ENCODE measurements at regions not wholly inside any gene's neighbourhood (a gene's known extent, or its start where the extent isn't known, plus 50 kb on each side); places are given as distances from the start of the nearest gene placed in this dataset.

DNA sequence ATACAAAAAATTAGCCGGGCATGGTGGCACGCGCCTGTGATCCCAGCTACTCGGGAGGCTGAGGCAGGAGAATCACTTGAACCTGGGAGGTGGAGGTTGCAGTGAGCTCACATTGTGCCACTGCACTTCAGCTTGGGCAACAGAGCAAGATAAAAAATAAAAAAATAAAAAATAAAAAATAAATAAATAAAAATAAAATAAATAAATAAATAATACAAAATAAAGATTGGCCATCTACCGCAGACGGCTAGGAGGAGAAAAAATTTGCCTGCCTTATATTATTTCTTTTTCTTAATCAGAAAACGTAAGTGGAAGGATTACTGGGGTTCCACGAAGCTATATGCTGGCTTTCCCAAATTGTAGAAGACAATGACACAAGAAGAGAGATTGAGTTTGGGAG lies 229.7 kb downstream of the EPHA4 start:
- DNase-seq = no peak

DNA sequence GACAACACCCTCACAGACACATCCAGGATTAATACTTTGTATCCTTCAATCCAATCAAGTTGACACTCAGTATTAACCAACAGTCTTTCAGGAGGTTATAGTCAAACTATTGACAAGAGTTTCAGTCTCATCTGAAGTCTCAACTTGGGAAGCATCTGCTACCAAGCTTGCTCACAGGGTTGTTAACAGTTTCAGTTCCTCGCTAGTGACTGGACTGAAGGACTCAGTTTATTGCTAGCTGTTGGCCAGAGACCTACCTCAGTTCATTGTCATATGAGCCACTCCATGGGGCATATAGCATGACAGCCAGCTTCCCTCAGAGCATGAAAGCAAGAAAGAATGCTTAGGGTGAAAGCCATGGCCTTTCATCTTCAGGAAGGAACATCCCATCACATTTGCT lies 228.6 kb downstream of the EPHA4 start:
- no peak for DNase-seq

DNA sequence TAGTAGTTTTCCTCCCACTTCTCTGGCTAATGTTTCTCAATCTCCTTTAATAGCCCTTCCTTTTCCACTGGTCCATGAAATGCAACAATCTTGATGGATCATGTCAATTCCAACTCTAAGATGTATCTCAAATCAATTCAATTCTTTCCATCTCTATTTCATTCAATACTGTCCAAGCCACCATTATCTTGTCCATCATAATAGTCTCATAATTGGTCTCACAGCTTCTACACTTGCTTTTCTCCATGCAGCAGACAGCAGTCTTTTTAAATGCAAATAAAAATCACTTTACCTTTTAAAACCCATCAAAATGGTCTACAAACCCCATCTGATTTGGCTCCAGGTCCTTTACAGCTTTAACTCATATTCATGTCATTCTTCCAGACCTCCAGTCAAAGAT lies 226.6 kb downstream of the EPHA4 start:
- no peak for DNase-seq

DNA sequence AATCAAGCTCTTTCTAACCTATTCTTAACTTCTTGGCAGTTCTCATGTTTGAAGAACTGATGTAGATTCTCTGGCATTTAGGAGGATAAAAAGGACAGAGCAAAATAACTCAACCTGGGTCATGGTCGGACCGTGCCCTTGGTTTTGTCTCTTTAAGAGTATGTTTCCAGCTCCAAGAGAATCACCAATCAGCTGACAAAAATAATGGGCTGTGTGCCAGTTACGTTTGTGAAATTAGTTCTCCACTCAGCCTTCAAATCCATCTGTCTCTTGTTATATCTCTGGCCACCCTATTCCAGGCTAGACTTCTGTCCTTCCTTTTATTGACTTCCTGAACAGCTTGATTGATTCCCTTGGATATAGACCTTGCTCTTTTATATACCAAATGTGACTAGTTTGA lies 225.7 kb downstream of the EPHA4 start:
- DNase-seq = no peak

DNA sequence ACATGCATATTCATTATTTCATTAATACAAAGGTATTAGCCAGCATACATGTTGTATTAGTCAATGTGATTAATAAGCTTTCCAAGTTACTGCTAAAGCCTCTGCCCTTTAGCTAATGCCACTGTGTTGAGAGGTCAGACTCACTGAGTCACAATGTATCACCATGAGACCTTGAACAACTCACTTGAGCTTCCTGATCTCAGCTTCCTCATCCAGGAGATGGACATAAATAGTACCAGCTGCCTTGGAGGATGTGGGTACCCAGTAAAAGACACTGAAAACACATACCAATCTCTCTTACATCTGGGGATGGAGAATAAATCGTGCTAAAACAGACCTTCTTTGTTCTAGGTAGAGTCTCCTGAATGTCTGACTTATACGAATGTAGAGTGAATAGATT lies 224.6 kb downstream of the EPHA4 start:
- no peak for DNase-seq

DNA sequence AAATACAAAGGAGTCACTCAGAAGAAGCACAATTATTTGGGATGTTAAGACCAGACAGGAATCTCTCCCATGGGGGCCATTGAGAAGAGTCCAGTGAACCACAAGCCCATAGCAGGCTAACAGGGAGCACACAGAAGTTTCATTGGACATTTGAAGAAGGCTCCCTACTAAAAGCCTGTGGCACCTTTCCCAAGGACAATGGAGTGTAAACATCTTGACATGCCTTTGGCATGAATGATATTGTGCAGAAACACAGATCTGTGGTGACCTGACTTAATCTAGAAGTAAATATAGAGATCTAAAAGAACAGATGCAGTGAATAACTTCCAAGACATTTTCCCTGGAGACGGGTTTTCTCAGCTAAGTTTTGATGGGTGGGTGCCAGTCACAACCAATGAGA lies 221.5 kb downstream of the EPHA4 start:
- no peak for DNase-seq

DNA sequence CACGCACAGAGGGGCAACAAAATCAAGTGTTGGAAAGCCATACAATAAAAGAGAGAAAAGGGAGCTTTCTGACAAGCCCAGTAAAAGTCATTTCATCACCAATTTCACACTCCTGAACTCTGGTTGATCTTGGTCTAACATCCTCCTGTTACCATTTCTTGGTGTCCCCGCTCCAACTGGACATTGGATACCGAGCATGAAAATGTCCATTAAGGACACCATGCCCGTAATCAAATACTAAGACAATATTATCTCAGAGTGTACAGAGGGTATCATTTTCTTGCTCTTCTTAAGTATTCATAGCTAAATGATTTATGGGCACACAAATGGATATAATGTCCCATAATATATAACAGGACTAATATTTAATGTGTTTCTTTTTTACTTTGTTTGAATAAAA lies 218.9 kb downstream of the EPHA4 start:
- no peak for DNase-seq

DNA sequence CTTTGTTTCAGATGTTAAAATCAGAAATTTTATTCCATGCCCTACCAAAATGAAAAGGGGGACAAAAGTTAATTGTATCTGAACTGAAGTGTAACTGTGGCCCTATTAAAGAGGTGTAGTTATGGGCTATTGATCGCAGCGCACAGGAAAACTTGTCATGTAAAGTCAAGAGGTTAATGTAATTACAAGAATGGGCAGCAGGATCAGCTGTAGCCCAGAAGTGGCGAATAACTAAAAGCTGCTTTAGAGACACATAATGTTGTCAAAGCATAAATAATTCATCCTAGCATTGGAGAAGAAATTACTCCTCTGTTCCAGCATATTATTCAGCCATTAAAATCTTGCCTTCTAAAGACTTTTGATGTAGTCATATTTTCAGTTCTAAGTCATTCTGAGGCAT lies 211.8 kb downstream of the EPHA4 start:
- no peak for DNase-seq

DNA sequence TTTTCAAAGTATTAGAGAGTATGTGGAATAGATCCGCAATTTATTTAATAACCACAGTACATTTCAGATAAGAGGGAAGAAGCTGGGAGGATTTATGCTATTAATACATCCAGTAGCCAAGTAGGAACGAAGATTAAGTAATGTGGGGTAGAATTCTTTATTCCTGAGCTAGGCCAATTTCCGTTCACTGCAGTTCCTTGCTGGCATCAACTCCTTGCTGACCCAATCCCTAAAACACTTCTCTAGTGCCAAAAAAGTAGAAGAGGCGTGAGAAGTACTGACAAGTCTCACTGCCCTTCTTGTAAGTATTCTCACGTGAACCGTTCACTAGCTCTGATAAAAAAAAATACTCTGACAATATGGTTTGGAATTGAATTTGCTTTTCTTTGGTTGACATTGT lies 211.4 kb downstream of the EPHA4 start:
- no peak for DNase-seq

DNA sequence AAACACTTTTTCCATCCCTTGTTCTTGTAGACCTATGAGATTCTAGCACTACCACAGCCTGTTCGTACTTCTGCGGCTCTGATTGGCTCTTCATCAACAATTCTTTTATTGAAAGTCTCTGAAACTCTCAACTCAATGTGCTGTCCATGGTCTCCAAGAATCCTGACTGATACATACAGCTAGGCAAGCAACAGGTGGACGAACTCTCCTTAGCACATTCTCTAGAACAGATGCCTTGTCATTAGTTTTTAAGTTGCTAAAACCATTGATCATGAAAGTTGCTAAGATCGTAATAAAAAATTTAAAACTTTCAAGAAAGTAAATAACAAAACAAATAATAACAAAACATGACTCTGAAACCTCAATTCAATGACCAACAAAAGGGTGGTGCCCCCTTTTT lies 210.5 kb downstream of the EPHA4 start:
- no peak for DNase-seq

DNA sequence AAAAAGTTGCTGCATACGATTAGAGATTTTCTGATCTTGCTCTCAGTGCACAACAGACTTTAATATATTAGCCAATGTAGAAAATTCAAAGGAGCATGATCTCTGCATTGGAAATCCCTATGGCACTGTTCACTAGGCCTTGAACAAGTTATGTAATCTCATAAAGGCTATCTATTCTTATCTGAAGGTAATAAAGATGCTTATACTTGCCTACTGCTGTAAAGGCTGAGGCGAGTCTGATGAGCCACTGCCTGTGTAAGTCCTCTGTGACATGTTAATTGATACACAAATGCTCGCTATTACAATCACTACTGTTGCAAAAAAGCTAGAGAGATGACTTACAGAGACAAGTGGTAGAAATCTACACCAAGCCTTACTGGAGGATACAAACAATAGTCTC lies 207.4 kb downstream of the EPHA4 start:
- no peak for DNase-seq
